ENCODE measurements at regions not wholly inside any gene's neighbourhood (a gene's known extent, or its start where the extent isn't known, plus 50 kb on each side); places are given as distances from the start of the nearest gene placed in this dataset.

- TF ChIP-seq POLR2A (IDR thresholded peaks at IDR 0.05) (no peak), CTCF (IDR thresholded peaks at IDR 0.05) (no peak)
These were observed 110.3 kb upstream of the PTCH1 start for GRCh38 chr9:95626885-95627558.

Measured in right lobe of liver (tissue), 4 donors.